ENCODE measurements at regions not wholly inside any gene's neighbourhood (a gene's known extent, or its start where the extent isn't known, plus 50 kb on each side); places are given as distances from the start of the nearest gene placed in this dataset.
A peak's percentile ranks its signal among the peaks of the same experiment; 100 is the strongest.
"Not testable (repeated sequence)": the region's sequence is repeated elsewhere in the genome, so short reads cannot be mapped to it uniquely, and the experiment has no call there.

DNA sequence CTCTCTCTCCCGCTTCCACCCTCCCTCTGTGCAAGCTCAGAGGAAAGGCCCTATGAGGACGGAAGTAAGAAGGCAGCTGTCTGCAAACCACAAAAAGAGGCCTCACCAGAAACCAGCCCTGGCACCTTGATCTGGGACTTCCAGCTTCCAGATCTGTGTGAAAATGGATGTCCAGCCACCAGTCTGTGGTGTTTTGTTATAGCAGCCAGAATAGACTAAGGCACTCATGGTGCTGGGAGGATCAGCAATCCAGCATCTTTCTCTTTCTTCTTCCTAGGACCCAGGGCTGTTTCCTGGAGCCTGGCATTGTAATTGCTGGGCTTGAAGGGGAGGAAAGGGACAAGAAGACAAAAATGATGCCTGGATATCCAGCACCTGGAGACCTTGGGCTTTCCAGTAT is 122.5 kb downstream of the SOCS6 start:
- DNase-seq: no peak

DNA sequence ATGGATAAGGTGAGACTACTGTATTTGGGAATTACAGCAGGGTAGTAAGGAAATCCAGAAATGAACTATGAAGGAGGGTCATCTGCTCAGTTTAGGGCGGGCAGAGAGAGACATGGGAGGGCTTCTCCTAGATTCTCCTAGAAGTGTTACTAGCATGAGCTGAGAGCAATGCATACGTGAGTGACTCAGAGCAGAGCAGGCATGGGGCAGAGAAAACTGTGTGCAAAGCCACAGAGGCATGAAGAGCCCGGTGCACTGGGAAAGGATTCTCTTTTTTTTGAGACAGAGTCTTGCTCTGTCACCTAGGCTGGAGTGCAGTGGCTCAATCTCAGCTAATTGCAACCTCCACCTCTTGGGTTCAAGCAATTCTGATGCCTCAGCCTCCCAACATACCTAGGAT is 116.2 kb downstream of the SOCS6 start:
- no peak for DNase-seq

DNA sequence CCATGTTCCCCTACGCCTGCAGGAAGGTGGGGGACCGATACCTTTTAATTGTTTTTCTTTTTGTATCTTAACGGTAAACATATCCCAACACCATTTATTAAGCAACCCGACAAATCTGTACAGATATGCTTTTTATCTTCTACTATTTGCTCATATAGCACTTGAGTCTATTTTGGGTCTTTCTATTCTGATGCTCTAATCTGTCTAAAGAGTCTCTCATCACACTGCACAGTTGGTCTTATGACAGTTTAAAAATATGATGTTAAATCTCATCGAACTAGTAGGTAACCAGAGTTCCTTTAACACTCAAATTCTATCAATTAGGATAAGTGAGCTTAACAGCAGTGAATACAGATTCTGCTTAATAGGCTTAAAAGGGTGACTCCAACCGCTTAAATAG is 111.6 kb downstream of the SOCS6 start:
- DNase-seq: no peak

DNA sequence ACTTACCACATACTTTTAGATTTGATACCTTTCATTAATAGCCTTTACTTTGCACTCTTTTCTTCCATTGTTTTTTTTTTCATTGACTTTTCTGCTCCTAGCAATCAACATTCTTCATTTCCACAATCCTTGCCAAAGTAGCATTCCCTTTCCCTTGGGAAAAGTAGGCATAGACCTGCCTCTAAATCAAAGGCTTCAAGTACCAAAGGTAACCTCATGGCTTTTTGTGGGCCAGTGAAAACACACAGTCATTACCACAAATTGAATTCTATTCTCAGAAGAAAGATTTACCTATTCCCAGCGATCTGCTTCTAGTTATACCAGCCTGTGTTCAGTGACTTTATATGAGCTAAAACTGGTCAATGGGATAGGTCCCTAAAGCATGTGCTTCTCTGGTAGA is 109.2 kb downstream of the SOCS6 start:
- DNase-seq: peak; percentile 35

DNA sequence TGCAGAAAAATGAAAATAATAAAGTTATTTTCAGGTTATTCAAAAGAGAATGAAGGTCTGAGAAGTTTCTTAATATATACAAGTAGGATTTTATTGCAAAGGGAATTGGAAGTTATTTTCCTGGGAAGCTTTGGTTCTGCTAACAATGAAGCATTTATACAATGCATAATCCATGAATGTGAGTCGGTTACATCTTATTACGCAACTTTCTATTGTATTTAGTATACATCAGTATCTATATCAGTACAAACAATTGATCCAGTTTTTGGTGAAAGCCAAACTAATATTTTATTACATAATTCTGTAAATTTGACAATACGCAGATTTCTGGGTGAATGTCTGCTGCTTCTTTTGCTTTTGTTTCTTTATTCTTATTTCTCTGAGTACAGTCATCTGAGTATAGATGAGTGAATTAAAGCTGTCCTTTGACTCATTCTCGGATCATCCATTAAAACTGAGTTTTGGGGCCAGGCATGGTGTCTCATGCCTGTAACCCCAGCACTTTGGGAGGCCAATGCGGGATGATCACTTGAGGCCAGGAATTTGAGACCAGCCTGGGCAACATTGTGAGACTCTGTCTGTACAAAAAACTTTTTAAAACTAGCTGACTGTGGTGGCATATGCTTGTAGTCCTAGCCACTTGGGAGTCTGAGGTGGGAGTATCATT is 108.5 kb downstream of the SOCS6 start:
- no peak for DNase-seq

DNA sequence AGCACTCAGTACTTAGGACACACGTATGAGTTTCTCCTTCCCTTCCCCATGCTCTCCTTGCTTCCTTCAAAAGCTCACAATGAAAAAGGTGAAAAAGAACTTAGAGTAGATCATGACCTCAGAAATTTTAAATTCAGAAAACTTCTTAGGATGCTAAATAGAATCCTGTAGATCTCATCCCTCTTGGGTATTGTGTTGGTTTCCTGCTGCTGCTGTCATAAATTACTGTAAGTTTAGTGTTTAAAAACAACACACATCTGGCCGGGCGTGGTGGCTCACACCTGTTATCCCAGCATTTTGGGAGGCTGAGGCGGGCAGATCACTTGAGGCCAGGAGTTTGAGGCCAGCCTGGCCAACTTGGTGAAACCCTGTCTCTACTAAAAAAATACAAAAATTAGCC is 106.9 kb downstream of the SOCS6 start:
- DNase-seq: not testable (repeated sequence)

DNA sequence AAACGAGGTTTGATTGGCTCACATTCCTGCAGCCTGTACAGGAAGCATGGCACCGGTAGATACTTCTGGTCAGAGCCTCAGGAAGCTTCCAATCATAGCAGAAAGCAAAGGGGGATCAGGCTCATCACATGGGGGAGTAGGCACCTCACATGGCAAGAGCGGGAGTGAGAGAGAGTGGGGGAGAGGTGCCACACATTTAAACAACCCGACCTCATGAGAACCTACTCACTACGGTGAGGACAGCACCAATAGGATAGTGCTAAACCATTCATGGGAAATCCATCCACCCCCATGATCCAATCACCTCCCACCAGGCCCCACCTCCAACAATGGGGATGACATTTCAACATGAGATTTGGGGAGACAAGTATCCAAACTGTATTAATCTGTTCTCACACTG is 105.8 kb downstream of the SOCS6 start:
- DNase-seq: no peak

DNA sequence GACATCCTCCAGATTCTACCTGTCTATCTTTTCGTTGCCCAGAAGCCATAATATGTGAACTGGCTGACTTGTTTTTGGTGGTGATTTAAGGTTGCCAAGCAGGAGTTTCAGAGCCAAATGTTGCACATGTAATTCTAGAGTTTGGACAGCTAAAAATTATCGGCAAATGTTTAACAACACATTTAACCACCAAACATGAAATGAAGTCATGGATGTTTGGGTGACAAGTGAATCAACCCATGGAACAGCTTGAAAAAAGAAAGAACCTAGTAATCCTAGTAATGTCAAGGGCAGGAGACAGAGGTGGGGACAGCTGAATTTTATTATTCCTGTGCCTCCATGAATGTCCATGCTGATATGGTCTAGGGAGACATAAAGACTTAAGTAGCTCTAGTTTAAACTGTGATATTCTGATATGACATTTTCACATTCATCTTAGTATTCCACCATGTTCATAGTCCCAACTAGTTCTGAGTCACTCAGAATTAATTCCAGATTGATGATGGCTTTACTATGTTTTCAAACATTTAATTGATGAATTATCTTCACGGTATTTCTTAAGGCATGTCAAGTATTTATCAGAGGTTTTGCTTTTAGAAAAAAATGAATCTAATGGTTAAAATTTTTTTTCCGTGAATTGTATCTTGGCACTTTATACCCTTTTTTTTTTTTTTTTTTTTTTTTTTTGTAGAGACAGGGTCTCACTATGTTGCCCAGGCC is 101.7 kb downstream of the SOCS6 start:
- DNase-seq: no peak

DNA sequence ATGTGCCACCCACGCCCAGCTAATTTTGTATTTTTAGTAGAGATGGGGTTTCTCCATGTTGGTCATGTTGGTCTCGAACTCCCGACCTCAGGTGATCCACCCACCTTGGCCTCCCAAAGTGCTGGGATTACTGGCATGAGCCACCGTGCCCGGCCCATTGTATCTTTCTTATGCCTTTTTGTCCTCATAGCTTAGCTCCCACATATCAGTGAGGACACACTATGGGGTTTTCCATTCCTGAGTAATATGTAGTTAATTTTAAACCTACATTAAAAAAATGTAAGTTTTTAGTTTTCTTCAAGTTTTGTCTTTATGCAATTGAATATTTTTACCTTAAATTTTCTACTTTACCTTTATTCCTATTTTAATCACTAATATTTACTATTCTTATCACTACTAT is 100.2 kb downstream of the SOCS6 start:
- DNase-seq: not testable (repeated sequence)

DNA sequence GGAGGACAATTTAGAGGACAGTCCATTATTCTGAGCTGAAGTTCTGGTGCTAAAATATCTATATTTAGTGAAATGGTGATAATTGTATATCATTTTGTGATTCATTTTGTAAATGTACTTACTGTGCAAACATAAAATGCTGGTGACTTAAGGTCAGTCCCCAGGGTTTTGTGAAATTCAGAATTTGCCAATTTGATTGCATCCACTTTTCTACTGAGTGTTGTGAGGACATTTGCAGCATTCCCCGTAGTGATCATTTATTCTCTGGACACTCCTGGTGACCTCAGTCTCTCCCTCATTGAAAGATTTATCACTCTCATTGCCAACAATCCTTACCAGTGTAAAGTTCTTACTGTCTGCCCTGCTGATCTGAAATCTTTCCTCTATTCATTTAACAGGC is 98.2 kb downstream of the SOCS6 start:
- peak; percentile 31 for DNase-seq

DNA sequence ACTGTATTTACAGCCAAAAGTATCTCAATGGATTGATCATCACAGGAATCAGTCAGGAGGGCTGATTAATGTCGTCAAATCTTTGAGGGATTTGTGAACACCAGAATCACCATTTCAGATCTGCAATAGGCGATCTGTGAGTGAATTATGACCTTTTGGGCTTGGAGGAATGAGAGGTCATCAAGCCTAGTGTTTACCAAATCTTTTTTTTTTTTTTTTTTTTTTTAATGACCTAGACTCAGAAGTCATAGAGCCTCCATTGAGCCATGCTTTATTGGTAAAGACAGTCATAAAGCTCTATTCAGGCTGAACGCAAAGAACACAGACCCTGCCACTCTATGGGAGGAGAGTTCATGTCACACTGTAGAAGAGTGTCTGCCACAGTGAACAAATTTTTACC is 97.7 kb downstream of the SOCS6 start:
- peak; percentile 32 for DNase-seq

DNA sequence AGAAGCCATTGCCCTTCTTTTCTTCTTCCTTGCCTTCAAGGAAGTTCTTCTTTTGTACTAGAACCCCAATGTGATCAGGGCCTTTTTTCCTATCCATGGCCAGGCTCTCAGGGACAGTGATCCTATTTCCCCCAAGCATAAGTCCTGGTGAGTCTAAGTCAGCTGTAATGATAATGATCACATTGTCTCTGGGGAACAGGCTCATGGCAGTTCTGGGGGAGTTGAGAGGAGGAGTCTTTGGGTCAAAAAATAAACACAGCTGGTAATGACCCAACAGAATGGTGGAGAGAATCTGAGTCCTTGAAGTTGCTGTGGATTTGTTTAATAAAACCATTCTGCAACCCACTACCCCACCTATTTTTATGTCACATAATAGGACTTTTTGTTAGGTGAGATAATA is 96.6 kb downstream of the SOCS6 start:
- peak; percentile 63 for DNase-seq

DNA sequence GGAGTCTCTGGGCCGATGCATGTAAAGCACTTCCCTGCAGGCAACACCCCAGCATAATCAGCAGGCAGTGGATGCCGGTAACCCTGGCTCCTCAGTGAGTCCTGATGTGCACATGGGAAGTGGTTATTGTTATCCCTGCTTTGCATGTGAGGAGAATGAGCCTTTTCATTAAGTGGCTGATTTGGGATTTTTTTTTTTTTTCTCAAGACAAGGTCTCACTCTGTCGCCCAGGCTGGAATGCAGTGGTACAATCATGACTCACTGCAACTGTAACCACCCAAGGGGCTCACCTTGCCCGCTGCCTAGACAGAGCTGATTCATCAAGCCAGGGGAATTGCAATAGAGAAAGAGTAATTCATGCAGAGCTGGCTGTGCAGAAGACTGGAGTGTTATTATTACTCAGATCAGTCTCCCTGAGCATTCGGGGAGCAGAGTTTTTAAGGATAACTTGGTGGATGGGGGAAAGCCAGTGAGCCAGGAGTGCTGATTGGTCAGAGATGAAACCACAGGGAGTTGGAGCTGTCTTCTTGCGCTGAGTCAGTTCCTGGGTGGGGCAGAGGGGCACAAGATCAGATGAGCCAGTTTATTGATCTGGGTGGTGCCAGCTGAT is 95.4 kb downstream of the SOCS6 start:
- DNase-seq: peak; percentile 51

DNA sequence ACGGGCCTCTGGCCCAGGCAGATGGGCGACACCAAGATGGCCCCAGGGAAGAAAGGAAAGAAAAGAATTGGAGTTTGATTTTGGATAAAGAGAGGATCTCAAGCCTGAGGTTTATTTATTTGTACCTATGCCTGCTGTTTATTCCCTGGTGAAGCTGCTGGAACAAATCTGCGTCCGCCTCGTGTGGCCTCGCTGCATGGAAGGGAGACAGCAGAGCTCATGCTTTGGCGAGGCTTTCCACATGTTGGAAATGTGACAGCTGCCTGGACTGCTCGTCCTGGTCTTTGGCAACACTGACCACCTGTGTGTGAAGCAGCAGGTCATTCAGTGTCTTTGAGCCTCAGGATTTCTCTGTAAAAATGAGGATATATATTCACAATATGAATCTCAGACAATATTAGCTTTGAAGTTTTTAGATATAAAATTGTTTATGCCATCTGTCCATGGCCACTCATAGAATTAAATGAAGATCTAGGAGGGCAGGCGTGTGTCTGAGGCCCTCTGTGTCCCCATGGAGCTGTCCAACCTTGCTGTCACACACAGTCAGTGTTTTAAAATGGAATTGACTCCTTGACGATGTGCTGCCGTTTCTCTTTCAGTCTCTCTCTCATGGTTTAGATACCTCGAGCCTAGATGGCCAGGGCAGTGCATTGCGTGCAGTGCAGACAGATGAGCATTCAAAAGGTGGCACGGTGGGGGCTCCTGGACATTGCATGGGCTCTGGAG is 94.3 kb downstream of the SOCS6 start:
- peak; percentile 38 for DNase-seq

DNA sequence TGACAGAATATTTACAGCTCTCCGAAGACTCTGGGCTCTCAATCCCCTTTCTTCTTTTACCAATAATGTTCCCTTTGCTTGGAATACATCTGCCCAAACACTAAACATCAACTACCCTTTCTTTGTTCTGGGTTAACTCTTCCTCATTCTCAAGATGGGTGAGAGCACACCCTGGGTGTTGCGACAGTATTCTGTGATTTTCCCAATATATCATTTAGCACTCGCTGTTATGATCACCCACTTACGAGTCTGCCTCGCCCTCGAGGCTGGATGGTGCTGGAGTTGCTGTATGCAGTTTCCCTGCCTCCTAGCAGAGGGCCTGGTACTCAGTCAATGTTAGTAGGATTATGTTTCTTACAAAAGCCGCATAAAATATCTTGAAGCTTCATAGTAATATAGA is 93.2 kb downstream of the SOCS6 start:
- DNase-seq: peak; percentile 89

DNA sequence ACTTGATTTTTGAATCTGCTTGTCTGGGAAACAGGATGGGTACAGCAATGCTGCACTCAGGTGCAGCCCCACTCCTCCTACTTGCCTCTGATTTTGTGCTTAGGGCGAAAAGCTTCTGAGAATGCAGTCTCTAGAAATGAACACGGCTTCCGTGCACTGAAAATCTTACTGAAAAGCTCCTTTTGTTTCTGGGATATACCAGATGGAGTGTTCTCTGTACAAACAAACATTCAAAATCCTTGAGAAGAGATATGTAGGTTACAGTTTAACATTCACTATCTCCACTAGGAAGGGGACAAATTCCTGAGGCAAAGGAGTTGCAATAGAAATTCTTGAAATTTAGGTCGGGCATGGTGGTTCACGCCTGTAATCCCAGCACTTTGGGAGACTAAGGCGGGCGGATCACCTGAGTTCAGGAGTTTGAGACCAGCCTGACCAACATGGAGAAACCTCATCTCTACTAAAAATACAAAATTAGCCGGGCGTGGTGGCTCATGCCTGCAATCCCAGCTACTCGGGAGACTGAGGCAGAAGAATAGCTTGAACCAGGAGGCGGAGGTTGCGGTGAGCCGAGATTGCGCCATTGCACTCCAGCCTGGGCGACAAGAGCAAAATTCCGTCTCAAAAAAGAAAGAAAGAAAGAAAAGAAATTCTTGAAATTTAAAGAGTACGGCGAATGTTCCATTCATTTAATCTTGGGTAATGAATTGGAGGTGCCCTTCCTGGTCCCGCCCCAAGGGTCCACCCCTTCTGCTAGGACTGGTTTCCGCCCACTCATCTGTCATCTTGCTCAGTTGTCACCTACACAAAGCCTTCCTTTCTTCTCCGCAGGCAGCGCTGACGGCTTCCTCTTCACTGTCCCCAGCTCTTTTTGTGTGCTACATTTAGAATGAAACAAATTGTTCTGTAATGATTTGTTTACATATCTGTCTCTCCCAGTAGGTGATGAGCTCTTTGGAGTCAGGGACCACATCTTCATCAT is 92.4 kb downstream of the SOCS6 start:
- DNase-seq: peak; percentile 99
